NCI-H748 (cell line): ENCODE measurements at regions not wholly inside any gene's neighbourhood (a gene's known extent, or its start where the extent isn't known, plus 50 kb on each side); places are given as distances from the start of the nearest gene placed in this dataset.

Source experiments
- DNase-seq: peaks from one replicate; lab custom pipeline; 2025; ENCODE audit not compliant: unreplicated experiment; lab: John Stamatoyannopoulos, UW

GRCh38 chr1:38270849-38271633 is 224.4 kb upstream of the POU3F1 start:
- no peak for DNase-seq

DNA sequence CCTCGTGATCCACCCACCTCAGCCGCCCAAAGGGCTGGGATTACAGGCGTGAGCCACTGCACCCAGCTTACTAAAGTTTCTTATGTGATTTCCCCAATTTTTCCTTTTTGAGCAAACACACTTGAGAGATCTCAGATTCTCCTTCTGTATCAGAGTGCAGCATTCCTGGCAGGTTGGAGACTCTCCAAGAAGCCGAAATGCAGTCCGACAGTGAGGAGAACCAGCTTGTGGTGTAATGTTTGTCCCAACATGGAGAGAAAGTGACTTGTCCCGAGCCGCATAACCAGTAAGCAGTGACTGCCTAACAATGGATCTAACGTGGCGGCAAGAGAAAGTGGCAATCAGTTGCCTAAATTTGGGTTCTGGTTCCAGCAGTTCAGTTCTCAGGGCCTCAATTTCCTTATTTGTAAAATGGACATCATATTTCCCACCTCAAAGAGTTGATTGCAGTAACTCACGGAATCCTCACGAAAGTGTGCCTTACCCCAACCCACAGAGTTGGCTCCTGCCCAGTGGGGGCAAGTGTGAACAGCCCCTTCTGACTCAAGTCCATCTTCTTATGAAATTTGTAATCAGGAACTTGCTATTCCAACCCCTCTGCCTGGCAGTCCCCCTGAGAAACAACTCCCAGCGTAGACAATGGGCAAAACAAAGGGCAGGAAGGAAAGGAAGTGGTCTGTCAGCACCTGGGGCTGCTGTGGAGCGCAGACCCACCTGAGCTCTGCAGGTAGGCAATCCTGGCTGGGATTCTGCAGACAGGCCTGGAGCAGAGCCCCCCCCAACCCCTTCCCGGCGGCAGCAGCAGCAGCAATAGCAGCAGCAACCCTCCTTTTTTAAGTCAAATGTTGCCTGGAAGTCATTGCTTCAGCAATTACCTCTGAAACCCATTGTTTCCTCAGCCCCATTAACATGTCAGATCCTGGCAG is 223.6 kb upstream of the POU3F1 start:
- DNase-seq: no peak

DNA sequence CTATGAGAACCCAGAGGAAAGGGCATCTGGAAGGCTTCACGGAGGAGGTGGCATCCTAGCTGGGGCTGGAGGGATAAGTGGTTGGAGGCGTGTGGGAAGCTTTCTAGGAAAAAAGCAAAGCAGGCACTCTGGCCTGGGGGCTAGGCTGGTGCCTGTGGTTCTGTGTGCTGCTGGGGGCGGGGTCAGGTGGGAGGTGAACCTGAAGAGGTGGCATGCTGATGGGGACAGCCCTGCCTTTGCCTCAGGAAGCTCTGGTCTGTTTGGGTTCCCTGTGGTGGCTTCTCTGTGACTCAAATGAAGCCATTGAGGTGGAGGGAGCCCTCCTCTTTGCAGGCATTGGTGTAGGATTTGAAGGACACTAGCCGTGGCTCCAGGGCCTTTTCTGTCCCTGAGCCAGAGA is 221.6 kb upstream of the POU3F1 start:
- DNase-seq: no peak

DNA sequence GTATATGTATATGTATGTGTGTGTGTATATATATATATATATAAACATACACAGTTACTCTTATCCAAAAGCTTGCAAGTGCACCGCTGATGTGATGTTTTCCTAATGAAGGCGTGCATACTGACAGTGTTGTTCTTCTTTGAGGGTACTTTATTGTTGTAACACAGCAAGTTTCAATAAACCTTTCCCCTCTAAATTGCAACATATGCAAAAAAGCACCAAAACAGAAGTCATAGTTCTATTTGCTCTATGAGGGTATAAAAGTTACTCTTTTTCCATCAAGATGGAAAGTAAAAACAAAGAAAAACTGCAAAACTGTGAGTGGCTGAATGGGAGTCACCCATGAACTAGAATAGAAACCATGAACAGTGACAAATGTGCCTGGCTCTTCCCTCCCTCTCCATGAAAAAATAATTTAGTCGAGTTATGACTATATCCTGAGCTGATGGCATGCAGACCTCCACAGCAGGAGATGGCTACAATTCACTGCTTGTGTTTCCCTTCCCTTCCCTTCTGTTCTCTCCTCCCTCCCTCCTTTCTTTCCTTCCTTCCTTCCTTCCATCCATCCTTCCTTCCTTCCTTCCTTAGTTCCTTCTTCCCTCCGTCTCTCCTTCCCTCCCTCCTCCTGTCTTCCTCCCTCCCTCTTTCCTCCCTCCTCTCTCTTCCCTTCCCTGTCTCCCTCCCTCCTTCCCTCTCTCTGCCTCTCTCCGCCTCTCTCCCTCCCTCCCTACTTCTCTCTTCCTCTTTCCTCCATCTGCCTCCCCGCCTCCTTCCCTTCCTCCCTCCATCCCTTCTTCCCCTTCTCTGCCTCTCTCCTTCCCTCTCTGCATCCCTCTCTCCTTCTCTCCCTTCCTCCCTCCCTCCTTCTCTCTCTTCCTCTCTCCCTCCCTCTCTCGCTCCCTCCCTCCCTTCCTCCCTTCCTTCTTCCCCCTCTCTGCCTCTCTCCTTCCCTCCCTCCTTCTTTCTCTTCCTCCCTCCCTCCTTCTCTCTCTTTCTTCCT is 220.7 kb upstream of the POU3F1 start:
- DNase-seq: no peak

GRCh38 chr1:38266197-38266520 is 219.6 kb upstream of the POU3F1 start:
- no peak for DNase-seq

DNA sequence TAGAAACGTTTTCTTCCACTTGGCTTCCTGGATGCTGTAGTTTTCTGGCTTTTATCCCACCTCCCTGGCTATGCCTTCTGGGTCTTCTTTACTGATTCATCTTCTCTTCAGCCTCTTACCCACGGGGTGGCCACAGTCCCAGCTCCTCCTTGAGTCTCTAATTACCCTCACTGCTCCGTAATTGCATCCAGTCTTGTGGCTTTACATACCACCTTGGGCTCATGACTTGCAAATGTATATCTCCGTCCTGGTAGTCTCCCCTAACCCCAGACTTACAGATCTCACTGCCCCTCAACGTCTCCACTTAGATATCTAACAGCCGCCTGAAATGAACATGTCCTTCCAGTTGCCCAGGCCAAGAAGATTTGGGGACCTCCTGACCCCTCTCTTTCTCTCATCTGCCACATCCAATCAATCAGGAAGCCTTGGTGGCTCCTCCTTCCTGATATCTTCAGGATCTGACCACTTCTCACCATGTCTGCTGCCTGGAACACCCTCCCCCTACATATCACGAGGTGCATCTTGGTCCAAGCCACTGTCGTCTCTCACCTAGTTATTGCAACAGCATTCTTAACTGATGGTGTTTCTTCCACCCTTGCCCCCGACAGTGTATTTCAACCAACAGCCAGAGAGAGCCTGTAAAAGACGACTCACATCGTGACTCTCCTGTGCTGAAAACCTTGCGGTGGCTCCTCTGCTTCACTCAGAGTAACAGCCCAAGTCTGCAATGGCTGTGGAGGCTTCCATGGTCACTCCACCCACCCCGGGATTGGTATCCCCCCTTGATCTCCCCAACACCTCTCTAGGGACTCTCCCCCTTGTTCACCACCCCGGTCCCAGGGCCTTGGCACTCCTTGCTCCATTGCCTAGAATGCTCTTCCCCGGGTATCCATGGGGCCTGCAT is 219.0 kb upstream of the POU3F1 start:
- DNase-seq: no peak

- no peak for DNase-seq
Observed at GRCh38 chr1:38263438-38263837, 216.8 kb upstream of the POU3F1 start.

- DNase-seq: no peak
Observed at GRCh38 chr1:38261574-38261973, 215.0 kb upstream of the POU3F1 start.

GRCh38 chr1:38258085-38258627 is 211.6 kb upstream of the POU3F1 start:
- DNase-seq: peak; percentile 72

- no peak for DNase-seq
Observed at GRCh38 chr1:38257374-38257773, 210.8 kb upstream of the POU3F1 start.

GRCh38 chr1:38256072-38256471 is 209.5 kb upstream of the POU3F1 start:
- DNase-seq: no peak

DNA sequence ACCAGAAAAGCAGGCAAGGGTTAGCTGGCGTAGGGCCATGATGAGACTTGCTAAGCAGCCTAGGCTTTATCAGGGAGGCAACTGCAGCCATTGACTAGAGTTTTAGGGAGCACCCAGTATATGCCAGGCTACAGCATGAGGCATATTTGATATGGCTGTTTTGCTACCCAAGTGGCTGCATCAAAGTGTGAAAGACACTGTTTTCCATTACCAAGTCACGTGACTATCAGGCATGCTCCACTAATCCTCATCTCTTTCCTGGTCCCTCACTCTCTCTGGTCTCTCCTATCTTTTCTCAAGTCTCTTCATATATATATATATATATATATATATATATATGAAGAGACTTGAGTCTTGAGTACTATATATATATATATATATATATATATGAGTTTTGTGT is 206.7 kb upstream of the POU3F1 start:
- DNase-seq: no peak

- no peak for DNase-seq
Observed at GRCh38 chr1:38250356-38250755, 203.8 kb upstream of the POU3F1 start.

- no peak for DNase-seq
Observed at GRCh38 chr1:38249001-38249400, 202.4 kb upstream of the POU3F1 start.

GRCh38 chr1:38246955-38247952 is 200.7 kb upstream of the POU3F1 start:
- DNase-seq: peak; percentile 65

- DNase-seq: peak; percentile 12
Observed at GRCh38 chr1:38244218-38244845, 197.7 kb upstream of the POU3F1 start.

GRCh38 chr1:38243106-38243505 is 196.5 kb upstream of the POU3F1 start:
- peak; percentile 13 for DNase-seq

GRCh38 chr1:38242506-38242905 is 195.9 kb upstream of the POU3F1 start:
- DNase-seq: no peak
